LNCaP clone FGC (cell line): ENCODE measurements at regions not wholly inside any gene's neighbourhood (a gene's known extent, or its start where the extent isn't known, plus 50 kb on each side); places are given as distances from the start of the nearest gene placed in this dataset.

ENCODE experiments used
- DNase-seq: peaks from one replicate; pipeline ENCODE4 v3.0.0-alpha.2; 2011; ENCODE audit warnings: low read depth
- H3K4me3 ChIP-seq: 2 replicates; pipeline ENCODE4 v1.5.1; 2011; ENCODE audit warnings: mild to moderate bottlenecking, low read depth, low read length, control low read depth
- CTCF ChIP-seq: IDR thresholded peaks from 2 replicates; pipeline ENCODE4 v1.5.1; 2012; ENCODE audit warnings: mild to moderate bottlenecking; ENCODE audit not compliant: control insufficient read depth, insufficient read depth; ENCODE audit errors: extremely low read depth

DNA sequence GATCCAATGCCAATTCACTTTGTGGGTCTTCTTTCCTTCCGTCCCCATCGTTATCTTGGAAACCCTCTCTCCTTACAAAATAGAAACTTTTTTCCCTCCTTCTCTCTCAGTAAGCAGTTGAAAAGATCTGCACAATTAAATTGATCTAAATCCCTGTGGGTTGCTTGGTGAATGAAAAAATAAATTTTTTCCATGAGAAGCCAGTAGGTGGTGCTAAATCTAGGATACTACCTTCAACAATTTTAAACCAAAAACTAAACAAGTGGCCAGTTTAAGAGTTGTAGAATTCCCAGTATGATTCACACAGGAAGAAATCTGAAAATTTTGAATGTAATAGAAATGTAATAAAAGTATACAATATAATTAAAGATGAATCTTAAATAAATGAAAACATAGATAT lies 990.3 kb upstream of the ZNF722 start:
- DNase-seq = no peak
- TF ChIP-seq CTCF = no peak
- no peak overlapping the region for H3K4me3 ChIP-seq

DNA sequence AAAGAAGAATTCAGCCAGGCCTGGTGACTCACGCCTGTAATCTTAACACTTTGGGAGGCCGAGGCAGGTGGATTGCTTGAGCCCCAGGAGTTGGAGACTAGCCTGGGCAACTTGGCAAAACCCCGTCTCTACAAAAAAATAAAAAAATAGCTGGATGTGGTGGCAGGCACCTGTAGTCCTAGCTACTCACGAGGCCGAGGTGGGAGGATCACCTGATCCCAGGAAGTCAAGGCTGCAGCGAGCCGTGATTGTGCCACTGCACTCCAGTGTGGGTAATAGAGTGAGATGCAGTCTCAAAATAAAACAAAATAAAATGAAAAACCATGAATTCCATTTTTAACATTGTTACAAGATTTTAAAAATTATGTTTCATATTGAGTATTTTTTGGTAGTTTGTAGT lies 988.9 kb upstream of the ZNF722 start:
- no peak for TF ChIP-seq CTCF
- DNase-seq = no peak
- H3K4me3 ChIP-seq = no peak overlapping the region

- DNase-seq = peak; percentile 11
- no peak for TF ChIP-seq CTCF
Observed at GRCh38 chr7:63012633-63013183, 985.9 kb upstream of the ZNF722 start.

GRCh38 chr7:63014792-63015191 lies 983.9 kb upstream of the ZNF722 start:
- TF ChIP-seq CTCF = no peak
- no peak overlapping the region for H3K4me3 ChIP-seq
- DNase-seq = no peak

More at GRCh38 chr7:63012633-63013183, 985.9 kb upstream of the ZNF722 start:
- no peak overlapping the region for H3K4me3 ChIP-seq

- no peak for DNase-seq
- TF ChIP-seq CTCF = no peak
- no peak overlapping the region for H3K4me3 ChIP-seq
Observed at GRCh38 chr7:63023182-63023787, 975.4 kb upstream of the ZNF722 start.

GRCh38 chr7:63024446-63024845 lies 974.2 kb upstream of the ZNF722 start:
- no peak for DNase-seq
- H3K4me3 ChIP-seq = no peak overlapping the region
- TF ChIP-seq CTCF = no peak

DNA sequence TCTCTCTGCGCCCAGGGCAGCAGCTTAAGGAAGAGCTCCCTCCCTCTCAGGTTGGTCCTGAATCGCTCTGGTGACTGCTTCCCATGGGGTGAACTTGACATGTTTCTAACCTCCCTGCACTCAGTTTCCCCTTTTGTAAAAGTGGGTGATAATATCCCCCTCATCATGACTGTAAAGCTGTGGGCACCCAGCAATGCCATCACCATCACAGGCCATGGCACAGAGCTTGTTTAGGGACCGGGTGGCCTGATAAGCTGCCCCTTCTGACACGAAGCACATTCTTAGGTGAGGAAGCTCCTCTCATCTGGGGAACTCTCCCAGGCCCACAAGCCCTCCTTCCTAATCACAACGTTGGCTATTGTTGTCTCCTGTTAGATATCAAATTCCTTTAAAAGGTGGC lies 972.8 kb upstream of the ZNF722 start:
- DNase-seq = no peak
- no peak for TF ChIP-seq CTCF
- no peak overlapping the region for H3K4me3 ChIP-seq
